ENCODE measurements at regions not wholly inside any gene's neighbourhood (a gene's known extent, or its start where the extent isn't known, plus 50 kb on each side); places are given as distances from the start of the nearest gene placed in this dataset.

DNA sequence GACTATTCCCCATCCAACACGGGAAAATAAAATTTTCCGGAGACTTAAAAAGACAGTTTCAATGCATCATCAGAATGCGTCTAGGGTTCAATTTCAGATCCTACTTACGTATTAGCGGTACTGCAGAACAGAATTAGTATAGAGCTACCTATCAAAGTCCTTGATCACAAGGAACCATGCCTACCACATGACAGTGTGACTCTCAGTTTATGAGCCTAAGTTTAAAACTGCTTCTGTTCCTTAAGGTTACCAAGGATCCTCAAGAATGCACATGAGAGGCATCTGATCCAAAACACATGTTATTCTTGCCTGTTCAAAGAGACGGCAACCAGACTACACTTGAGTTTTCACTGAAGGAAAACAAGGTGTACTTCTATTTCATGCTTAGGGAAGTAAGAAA, 369.7 kb downstream of the EPHA4 start:
- TF ChIP-seq, protein P1, sequence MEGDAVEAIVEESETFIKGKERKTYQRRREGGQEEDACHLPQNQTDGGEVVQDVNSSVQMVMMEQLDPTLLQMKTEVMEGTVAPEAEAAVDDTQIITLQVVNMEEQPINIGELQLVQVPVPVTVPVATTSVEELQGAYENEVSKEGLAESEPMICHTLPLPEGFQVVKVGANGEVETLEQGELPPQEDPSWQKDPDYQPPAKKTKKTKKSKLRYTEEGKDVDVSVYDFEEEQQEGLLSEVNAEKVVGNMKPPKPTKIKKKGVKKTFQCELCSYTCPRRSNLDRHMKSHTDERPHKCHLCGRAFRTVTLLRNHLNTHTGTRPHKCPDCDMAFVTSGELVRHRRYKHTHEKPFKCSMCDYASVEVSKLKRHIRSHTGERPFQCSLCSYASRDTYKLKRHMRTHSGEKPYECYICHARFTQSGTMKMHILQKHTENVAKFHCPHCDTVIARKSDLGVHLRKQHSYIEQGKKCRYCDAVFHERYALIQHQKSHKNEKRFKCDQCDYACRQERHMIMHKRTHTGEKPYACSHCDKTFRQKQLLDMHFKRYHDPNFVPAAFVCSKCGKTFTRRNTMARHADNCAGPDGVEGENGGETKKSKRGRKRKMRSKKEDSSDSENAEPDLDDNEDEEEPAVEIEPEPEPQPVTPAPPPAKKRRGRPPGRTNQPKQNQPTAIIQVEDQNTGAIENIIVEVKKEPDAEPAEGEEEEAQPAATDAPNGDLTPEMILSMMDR (conservative IDR thresholded peaks at IDR 0.05): no peak
- no peak overlapping the region for H3K27ac ChIP-seq

DNA sequence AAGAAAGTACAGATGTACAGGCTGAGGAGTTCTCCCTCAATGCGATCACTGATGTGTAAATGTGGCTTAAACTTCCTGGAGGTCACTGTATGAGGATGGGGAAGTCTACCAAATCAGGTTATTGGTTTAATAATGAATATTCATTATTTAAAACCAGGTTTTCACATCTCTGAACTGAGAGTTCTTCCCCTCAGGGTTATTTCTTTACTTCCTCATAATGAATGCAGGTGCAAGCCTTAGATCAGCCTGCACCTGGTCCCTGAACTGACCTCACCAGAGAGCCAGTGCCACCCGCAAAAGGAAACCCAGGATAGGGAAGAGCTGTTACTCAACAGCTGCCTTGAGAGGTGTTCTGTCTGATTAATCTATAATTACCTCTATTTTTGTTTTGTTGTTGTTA, 369.0 kb downstream of the EPHA4 start:
- no peak overlapping the region for H3K27ac ChIP-seq
- TF ChIP-seq, protein P1 (conservative IDR thresholded peaks at IDR 0.05): no peak

DNA sequence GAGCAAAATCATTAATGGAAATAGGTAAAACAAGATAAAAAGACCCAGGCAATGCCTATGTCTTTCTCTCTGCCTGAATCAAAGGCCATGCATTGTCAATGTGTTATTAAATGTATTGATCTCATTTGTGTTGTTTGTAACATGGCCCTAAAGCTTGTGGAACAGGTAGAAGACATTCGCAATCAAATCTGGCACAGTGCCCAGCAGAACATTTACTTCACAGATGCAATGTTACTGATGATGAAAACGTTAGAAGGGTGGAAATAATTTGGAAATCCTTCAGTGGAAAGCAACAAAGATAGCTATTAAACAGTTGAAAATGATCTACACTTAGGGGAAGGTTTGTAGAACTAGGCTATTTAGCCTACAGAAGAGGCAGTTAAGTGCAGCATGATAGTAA, 368.2 kb downstream of the EPHA4 start:
- H3K27ac ChIP-seq: no peak overlapping the region
- TF ChIP-seq, protein P1 (conservative IDR thresholded peaks at IDR 0.05): no peak

DNA sequence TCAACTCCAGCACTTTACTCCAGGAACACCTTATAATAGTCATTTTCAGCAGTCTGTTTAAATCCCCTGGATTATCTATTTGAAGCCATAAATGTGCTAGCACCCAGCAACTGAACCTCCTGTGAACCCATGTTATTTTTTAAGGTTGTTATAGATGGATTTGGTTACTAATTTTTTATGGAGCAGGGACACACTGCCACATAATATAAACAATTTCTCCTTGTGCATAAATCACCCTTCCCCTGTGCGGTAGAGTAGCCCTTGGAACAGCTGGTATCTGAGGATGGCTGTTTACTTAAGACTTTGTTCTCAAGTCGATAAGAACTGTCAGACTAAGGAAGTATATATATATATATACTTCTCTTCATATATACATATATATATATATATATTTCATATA, 367.4 kb downstream of the EPHA4 start:
- peak overlapping the region; percentile 43; the same call in 1 of the 2 replicates for H3K27ac ChIP-seq
- TF ChIP-seq, protein P1 (conservative IDR thresholded peaks at IDR 0.05): no peak

DNA sequence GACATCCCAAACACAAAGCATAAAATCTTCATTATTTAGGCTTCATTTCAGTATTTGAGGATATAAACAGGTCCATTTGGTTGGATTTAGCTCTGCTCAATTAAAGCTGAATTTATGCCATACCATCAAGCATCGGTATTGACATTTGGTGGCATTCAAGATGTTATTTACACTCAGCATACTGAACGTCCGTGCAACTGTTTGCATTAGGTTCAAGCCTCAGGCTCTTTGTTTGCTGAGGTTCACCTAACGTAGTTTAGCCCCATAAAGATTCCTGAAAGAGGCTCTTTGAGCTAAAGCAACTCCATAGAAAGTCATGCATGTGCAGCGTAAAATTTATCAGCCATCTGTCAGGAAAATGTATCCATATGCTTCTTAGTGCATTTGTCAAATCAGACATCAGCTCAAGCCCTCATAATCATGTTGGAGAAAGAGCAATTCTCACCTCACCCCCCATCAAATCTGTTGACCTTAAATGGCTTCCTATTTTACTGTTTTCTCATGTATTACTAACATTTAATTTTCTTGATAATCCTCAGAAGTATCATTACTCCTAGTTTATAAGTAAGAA, 366.9 kb downstream of the EPHA4 start:
- TF ChIP-seq, protein P1 (conservative IDR thresholded peaks at IDR 0.05): no peak
- H3K27ac ChIP-seq: peak overlapping the region; percentile 43

DNA sequence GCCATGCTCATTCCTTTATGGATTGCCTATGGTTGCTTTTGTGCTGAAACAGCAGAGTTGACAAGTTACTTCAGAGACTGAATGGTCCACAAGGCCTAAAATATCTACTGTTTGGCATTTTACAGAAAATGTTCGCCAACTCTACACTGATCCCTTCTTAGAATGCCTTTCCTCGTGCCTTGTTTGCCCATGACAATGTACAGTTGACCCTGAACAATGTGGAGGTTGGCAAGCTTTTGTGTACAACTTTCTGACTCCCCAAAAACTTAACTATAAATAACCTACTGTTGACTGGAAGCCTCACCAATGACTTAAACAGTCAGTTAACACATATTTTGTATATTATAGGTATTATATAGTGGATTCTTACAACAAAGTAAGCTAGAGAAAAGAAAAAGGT, 361.4 kb downstream of the EPHA4 start:
- TF ChIP-seq, protein P1 (conservative IDR thresholded peaks at IDR 0.05): no peak
- H3K27ac ChIP-seq: no peak overlapping the region

DNA sequence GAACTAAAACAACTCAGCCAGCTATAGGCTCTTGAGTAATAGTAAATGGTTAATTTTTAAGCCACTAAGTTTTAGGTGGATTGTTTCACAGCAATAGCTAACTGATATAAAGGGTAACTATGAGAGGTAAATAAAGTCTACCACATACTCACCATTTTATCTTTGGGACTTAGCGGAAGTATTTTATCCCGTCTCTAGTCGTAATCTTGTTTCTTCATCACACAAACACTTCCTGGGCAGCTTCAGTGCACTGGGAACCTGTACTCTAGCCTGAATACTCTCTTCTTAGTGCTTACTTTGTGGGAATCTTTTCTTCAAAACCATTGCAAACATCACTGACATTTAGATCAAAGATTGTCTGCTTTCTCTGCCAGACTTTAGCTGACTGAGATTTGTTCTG, 360.5 kb downstream of the EPHA4 start:
- TF ChIP-seq, protein P1 (conservative IDR thresholded peaks at IDR 0.05): no peak
- no peak overlapping the region for H3K27ac ChIP-seq

Measured in VCaP (cell line).